ENCODE measurements at regions not wholly inside any gene's neighbourhood (a gene's known extent, or its start where the extent isn't known, plus 50 kb on each side); places are given as distances from the start of the nearest gene placed in this dataset.

- no peak overlapping the region for H3K4me3 Mint-ChIP-seq (ENCODE audit: unreplicated experiment)
- H3K27ac Mint-ChIP-seq (ENCODE audit: low read depth, unreplicated experiment) = no peak overlapping the region
- H3K4me1 Mint-ChIP-seq (ENCODE audit: insufficient read depth, unreplicated experiment) = no peaks in the 10 kb centered on the region
Observed at GRCh38 chr2:224253464-224253863, 148.4 kb downstream of the FAM124B start.

DNA sequence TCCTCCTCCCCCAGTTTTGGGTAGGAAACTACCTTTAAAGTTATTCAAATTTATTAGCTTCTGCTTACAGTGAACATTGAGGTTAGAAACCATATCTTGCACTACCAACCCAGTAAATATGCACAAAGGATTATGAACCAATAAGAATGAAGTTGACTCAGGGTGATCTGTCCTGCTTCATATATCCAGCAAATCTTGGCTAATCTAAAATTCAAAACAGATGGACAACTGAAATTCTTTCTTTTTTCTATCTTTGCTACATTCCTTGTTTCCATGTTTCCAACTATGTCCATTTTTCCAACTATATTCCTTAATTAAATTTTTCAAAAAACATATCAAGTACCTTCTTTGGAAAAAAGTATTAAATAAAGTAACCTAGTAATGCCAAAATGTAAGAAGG, 149.3 kb downstream of the FAM124B start:
- ChIA-PET POLR2A (no interaction called here), CTCF (interaction anchor here (0.6 kb wide), 1 partner anchor 104 kb away, joined by 3 read pairs; no protein-coding TSS in a partner anchor)
- no peak for DNase-seq (ENCODE audit: unreplicated experiment)
- Mint-ChIP-seq H3K4me1 (ENCODE audit: insufficient read depth, unreplicated experiment) (no peaks in the 10 kb centered on the region), H3K27me3 (ENCODE audit: insufficient read depth, unreplicated experiment) (no peaks in the 10 kb centered on the region), H3K9me3 (ENCODE audit: unreplicated experiment) (no peaks in the 10 kb centered on the region), H3K27ac (ENCODE audit: low read depth, unreplicated experiment) (no peak overlapping the region), H3K36me3 (ENCODE audit: insufficient read depth, unreplicated experiment) (no peaks in the 10 kb centered on the region), H3K4me3 (ENCODE audit: unreplicated experiment) (no peak overlapping the region)
- no TSS peak for BruUV-seq (replicated peaks)
- TF ChIP-seq, protein P1, sequence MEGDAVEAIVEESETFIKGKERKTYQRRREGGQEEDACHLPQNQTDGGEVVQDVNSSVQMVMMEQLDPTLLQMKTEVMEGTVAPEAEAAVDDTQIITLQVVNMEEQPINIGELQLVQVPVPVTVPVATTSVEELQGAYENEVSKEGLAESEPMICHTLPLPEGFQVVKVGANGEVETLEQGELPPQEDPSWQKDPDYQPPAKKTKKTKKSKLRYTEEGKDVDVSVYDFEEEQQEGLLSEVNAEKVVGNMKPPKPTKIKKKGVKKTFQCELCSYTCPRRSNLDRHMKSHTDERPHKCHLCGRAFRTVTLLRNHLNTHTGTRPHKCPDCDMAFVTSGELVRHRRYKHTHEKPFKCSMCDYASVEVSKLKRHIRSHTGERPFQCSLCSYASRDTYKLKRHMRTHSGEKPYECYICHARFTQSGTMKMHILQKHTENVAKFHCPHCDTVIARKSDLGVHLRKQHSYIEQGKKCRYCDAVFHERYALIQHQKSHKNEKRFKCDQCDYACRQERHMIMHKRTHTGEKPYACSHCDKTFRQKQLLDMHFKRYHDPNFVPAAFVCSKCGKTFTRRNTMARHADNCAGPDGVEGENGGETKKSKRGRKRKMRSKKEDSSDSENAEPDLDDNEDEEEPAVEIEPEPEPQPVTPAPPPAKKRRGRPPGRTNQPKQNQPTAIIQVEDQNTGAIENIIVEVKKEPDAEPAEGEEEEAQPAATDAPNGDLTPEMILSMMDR (IDR thresholded peaks at IDR 0.05; ENCODE audit: unreplicated experiment) = no peak
- intact Hi-C loops (cut with micrococcal nuclease) = no loop called here

More at GRCh38 chr2:224253464-224253863, 148.4 kb downstream of the FAM124B start:
- H3K36me3 Mint-ChIP-seq (ENCODE audit: insufficient read depth, unreplicated experiment) = no peaks in the 10 kb centered on the region
- POLR2A ChIA-PET = no interaction called here
- BruUV-seq (replicated peaks) = no TSS peak
- no peaks in the 10 kb centered on the region for H3K9me3 Mint-ChIP-seq (ENCODE audit: unreplicated experiment)
- H3K27me3 Mint-ChIP-seq (ENCODE audit: insufficient read depth, unreplicated experiment) = no peaks in the 10 kb centered on the region
- TF ChIP-seq, protein P1 (IDR thresholded peaks at IDR 0.05; ENCODE audit: unreplicated experiment) = no peak
- intact Hi-C loops (cut with micrococcal nuclease) = no loop called here
- no peak for DNase-seq (ENCODE audit: unreplicated experiment)
- CTCF ChIA-PET = no interaction called here

DNA sequence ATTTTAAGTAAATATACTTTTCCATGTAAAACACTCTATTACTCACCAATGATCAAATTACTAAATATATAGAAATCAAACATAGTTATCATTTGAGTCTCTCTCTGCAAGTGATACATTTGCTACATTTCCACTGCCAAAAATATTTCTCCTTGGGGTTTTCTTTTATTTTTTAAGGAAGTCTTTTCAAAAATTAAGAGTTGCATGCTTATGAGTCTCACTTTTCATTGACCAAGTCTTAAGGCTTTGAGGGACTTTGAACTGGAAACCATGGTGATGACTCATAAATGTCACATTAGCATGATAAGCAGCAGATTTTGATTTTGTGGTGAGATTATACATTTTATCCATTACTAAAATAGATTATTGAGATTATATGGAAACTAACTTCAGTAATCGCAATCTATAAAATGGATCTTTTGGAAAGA, 152.9 kb downstream of the FAM124B start:
- no peak overlapping the region for H3K27ac Mint-ChIP-seq (ENCODE audit: low read depth, unreplicated experiment)
- DNase-seq (ENCODE audit: unreplicated experiment) = no peak
- H3K9me3 Mint-ChIP-seq (ENCODE audit: unreplicated experiment) = no peaks in the 10 kb centered on the region
- TF ChIP-seq, protein P1 (IDR thresholded peaks at IDR 0.05; ENCODE audit: unreplicated experiment) = no peak
- no peaks in the 10 kb centered on the region for H3K36me3 Mint-ChIP-seq (ENCODE audit: insufficient read depth, unreplicated experiment)
- POLR2A ChIA-PET = no interaction called here
- H3K4me3 Mint-ChIP-seq (ENCODE audit: unreplicated experiment) = no peak overlapping the region
- intact Hi-C loops (cut with micrococcal nuclease) = no loop called here
- no TSS peak for BruUV-seq (replicated peaks)
- no peaks in the 10 kb centered on the region for H3K4me1 Mint-ChIP-seq (ENCODE audit: insufficient read depth, unreplicated experiment)
- H3K27me3 Mint-ChIP-seq (ENCODE audit: insufficient read depth, unreplicated experiment) = no peaks in the 10 kb centered on the region
- CTCF ChIA-PET = no interaction called here

- no TSS peak for BruUV-seq (replicated peaks)
- H3K4me1 Mint-ChIP-seq (ENCODE audit: insufficient read depth, unreplicated experiment) = no peaks in the 10 kb centered on the region
- H3K36me3 Mint-ChIP-seq (ENCODE audit: insufficient read depth, unreplicated experiment) = no peaks in the 10 kb centered on the region
- intact Hi-C loops (cut with micrococcal nuclease) = no loop called here
- CTCF ChIA-PET = interaction anchor here (0.6 to 0.7 kb wide), 2 partner anchors 155 to 249 kb away, joined by 4 read pairs; no protein-coding TSS in a partner anchor
- TF ChIP-seq, protein P1 (IDR thresholded peaks at IDR 0.05; ENCODE audit: unreplicated experiment) = no peak
- H3K27me3 Mint-ChIP-seq (ENCODE audit: insufficient read depth, unreplicated experiment) = no peaks in the 10 kb centered on the region
- peak overlapping the region; percentile 49 for H3K27ac Mint-ChIP-seq (ENCODE audit: low read depth, unreplicated experiment)
- POLR2A ChIA-PET = interaction anchor here (0.8 kb wide), 1 partner anchor 19 kb away, joined by 3 read pairs; no protein-coding TSS in a partner anchor
- no peaks in the 10 kb centered on the region for H3K9me3 Mint-ChIP-seq (ENCODE audit: unreplicated experiment)
- peak; percentile 34 for DNase-seq (ENCODE audit: unreplicated experiment)
- no peak overlapping the region for H3K4me3 Mint-ChIP-seq (ENCODE audit: unreplicated experiment)
Observed at GRCh38 chr2:224242561-224242960, 159.3 kb downstream of the FAM124B start.
